Hepatocyte (in vitro differentiated cells): ENCODE measurements at regions not wholly inside any gene's neighbourhood (a gene's known extent, or its start where the extent isn't known, plus 50 kb on each side); places are given as distances from the start of the nearest gene placed in this dataset.

Experiments
- EZH2 ChIP-seq: fragments of 200-600 bp; sonication (generic); IDR thresholded peaks from 2 replicates; pipeline ENCODE4 v1.6.1; 2016; ENCODE audit warnings: antibody characterized with exemption, mild to moderate bottlenecking, borderline replicate concordance
- EZH2phosphoT487 ChIP-seq: fragments of 200-600 bp; sonication (generic); IDR thresholded peaks from one replicate; pipeline ENCODE4 v1.6.1; 2018; ENCODE audit warnings: antibody characterized with exemption, mild to moderate bottlenecking, low read depth, moderate library complexity; ENCODE audit not compliant: unreplicated experiment, severe bottlenecking
- TF ChIP-seq, protein P1 (sequence below): fragments of 200-600 bp; sonication (generic); IDR thresholded peaks from 2 replicates; pipeline ENCODE4 v1.5.1; 2016; ENCODE audit warnings: antibody characterized with exemption, mild to moderate bottlenecking; ENCODE audit not compliant: poor library complexity

DNA sequence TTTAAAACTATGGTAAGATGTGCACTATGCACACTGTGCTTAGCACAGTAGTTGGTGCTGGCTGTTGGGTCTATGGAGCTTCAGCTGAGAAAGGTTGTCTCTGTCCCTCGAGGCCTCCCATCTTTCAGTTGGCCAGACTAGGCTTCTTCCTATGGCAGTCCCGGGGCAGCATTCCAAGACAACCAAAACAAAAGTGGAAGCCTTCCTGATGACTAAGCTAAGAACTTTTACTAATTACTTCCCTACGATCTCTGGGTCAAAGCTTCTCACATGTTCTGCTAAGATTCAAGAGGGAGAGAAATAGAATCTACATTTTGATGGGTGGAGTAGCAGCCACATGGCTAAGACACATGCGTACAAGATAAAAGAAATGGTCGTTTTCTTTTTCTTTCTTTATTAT lies 342.8 kb downstream of the TUSC7 start:
- TF ChIP-seq, protein P1, sequence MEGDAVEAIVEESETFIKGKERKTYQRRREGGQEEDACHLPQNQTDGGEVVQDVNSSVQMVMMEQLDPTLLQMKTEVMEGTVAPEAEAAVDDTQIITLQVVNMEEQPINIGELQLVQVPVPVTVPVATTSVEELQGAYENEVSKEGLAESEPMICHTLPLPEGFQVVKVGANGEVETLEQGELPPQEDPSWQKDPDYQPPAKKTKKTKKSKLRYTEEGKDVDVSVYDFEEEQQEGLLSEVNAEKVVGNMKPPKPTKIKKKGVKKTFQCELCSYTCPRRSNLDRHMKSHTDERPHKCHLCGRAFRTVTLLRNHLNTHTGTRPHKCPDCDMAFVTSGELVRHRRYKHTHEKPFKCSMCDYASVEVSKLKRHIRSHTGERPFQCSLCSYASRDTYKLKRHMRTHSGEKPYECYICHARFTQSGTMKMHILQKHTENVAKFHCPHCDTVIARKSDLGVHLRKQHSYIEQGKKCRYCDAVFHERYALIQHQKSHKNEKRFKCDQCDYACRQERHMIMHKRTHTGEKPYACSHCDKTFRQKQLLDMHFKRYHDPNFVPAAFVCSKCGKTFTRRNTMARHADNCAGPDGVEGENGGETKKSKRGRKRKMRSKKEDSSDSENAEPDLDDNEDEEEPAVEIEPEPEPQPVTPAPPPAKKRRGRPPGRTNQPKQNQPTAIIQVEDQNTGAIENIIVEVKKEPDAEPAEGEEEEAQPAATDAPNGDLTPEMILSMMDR, result no peak
- TF ChIP-seq EZH2phosphoT487, result no peak
- TF ChIP-seq EZH2, result no peak
